GM10266 (cell line): ENCODE measurements at regions not wholly inside any gene's neighbourhood (a gene's known extent, or its start where the extent isn't known, plus 50 kb on each side); places are given as distances from the start of the nearest gene placed in this dataset.

Experiments
- DNase-seq: peaks from one replicate; pipeline ENCODE4 v3.0.0; 2012; ENCODE audit errors: extremely low spot score
- TF ChIP-seq, protein P1 (sequence below): IDR thresholded peaks from 2 replicates; pipeline ENCODE4 v1.5.1; 2012; ENCODE audit warnings: mild to moderate bottlenecking, low read depth; ENCODE audit not compliant: control insufficient read depth, insufficient read depth; ENCODE audit errors: missing control alignments

DNA sequence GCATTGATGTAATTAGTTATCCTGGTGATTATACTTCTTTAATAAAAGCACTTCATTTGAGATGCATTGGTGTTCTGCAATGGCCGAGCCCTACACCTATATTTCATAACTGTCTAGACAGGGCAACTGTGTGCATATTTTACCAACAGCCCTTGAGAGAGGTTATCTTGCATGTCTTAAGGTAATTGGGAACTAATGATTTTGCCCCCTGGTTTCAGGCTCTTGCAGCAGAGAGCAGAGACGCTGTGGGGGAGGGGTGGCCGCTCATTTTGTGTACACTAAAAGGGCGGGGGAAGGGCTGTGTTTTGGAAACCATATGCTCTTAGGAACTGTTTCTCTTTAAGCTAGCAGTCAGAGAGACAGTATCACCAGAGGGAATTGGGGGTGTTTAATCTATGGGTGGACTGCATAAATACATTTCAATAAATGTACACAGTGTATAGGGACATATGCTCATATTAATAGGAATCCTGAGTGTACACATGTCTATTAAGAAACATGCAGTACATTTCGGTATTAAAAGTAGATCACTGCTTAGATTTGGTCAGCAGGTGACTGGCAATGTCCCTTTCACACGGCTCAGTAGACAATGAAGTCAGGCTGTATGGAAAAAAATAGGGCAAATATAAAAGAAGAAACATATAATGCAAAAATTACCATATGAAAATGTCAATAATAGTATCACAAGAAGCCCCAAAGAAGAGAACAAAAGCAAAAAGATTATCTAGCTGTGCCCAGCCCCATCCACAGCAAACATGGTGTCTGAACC is 402.9 kb upstream of the CITED2 start:
- DNase-seq = no peak
- TF ChIP-seq, protein P1, sequence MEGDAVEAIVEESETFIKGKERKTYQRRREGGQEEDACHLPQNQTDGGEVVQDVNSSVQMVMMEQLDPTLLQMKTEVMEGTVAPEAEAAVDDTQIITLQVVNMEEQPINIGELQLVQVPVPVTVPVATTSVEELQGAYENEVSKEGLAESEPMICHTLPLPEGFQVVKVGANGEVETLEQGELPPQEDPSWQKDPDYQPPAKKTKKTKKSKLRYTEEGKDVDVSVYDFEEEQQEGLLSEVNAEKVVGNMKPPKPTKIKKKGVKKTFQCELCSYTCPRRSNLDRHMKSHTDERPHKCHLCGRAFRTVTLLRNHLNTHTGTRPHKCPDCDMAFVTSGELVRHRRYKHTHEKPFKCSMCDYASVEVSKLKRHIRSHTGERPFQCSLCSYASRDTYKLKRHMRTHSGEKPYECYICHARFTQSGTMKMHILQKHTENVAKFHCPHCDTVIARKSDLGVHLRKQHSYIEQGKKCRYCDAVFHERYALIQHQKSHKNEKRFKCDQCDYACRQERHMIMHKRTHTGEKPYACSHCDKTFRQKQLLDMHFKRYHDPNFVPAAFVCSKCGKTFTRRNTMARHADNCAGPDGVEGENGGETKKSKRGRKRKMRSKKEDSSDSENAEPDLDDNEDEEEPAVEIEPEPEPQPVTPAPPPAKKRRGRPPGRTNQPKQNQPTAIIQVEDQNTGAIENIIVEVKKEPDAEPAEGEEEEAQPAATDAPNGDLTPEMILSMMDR = no peak

DNA sequence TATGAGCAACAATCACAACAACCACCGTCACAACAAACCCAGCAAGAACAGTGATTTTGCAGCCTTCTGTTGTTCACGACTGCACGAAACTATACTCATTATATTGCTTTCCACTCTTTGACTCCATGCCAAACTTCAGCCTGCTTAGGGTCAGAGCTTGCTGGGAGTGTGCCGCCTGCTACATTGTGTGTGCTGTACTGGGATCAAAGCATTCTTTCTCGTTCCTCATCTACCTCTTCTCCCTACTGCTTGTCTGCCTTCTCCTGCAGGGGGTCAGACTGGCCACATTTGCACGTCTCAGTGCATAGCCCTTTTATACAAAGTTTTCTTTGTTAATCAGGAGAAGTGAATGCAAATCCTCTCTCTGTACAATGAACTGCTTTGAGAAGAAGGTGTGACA is 401.6 kb upstream of the CITED2 start:
- TF ChIP-seq, protein P1 = no peak
- DNase-seq = no peak

DNA sequence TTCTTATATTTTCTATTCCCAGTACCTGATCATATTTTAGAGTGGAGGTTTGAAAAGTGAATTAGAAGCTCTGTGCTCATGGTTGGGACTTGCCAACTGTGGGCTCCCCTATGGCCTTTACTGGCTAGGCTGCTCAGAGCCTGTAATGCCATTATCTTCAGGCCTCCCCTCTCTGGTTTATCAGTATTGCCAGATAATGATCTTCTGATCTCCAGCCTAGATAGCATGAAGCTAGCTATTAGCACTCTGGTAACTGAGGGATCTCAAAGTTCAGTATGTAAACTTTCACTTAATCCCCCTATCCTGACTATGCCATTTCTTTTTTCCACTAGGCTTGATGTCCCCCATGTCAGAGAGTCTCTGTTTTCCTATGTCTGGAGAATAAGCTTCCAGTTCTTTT is 393.7 kb upstream of the CITED2 start:
- TF ChIP-seq, protein P1 = no peak
- DNase-seq = no peak

DNA sequence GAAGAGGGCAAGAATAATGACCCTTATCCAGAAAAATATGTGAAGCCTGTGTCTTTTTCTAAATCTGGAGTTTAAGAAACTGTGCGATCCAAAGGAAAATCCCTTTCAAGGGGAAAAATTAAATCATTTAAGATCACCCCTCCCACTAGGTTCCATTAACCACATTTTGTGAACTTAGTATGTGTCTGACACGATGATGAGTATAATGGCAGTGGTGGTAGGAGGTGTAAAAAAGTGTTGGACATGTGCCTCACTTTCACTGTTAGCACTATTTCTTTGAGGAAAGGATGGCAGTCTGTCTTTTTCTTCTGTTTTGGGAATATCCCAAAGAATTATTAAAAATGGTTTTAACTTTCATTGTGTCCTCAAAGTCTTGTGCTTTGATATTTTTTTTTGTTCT is 392.3 kb upstream of the CITED2 start:
- no peak for DNase-seq
- TF ChIP-seq, protein P1 = no peak

DNA sequence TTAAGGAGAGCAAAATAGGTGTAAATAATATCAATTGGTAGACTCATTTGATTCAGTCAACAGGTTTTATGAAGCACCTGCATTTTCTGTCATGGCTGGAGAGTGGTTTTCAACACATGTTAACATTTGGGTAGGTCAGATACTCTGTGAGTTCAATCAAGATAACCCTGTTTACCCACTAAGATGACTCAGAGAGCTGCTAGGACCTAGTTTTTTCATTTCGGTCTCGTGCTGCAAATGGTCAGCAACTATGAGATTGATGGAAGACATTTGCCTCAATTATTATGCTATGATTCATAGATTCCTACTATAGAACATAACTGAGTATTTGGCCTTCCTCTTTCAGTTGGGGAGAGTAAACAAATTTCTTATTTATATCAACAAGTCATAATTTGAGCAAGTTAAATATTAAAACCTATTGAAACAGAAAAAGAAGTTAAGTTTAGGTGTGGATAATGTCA is 391.4 kb upstream of the CITED2 start:
- DNase-seq = no peak
- TF ChIP-seq, protein P1 = no peak

DNA sequence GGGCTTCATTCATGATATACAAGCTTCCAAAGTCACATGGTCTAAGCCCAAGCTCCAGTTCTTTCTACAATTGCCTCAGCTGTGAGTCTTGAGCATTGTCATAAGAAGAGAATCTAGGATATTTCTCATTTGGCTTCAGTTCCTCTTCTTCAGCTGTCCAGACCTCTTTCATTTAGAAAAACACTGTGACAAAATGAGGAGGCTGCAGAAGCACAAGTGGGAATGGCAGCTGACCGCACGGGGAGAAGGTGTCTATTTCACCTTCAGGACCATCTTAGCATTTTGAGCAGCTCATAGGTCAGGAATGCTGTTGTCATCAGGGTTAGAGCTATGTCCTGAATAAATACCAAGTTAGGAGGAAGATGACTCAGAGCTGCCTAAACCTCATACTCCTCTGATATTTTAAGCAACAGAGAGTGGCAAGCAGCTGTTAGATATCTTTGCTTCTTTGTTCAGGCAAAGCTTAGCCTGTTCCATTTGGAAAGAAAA is 390.1 kb upstream of the CITED2 start:
- TF ChIP-seq, protein P1 = no peak
- DNase-seq = peak; percentile 24

DNA sequence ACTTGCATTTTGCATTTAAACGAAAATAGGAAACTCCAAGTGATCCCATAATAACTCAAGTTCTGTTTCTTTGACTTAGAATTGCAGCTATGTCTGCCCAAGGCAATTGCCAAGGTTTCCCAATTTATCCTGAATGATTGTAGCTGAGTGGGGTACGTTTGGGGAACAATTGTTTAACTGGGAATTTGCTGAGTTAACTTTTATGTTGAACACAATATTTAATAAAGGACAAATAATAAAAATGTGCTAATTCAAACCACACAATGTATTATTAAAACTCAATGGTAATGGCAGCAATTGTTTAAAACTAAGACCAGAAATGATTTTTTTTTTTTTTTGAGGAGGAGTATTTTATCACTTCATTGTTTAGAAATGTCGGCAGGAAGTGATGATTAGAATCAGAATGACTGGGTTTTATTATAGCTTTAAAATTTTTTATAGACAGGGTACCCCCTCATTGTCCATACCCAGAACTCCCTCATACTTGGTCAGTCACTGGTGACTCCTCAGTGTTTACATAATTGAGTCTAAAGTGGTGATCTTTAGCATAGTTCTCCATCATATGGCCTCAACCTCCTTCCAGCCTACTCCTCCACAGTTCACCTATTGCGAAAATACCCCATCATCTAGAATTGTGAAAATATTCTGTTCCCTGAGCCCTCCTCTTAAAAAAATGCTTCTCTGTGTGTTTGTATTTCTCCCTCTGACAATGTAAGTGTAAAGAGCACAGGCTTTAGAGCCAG is 389.2 kb upstream of the CITED2 start:
- no peak for DNase-seq
- TF ChIP-seq, protein P1 = no peak
